B cell (primary cell): ENCODE measurements at regions not wholly inside any gene's neighbourhood (a gene's known extent, or its start where the extent isn't known, plus 50 kb on each side); places are given as distances from the start of the nearest gene placed in this dataset.

Experiments
- ATAC-seq: fragments of 200-7000 bp; cut with Tn5 transposase; one replicate; pipeline ENCODE4 v1.10.0; 2021; ENCODE audit warnings: low read depth, mild to moderate bottlenecking, moderate number of reproducible peaks, moderate library complexity
- CTCF ChIA-PET: fragments of 350-600 bp; sonication (Branson Sonifier 250); formaldehyde crosslinking; loops from one replicate; lab custom pipeline; 2021; ENCODE audit warnings: antibody characterized with exemption, inconsistent platforms; lab: Charles Lee
- POLR2A ChIA-PET: fragments of 350-600 bp; sonication (Branson Sonifier 250); formaldehyde crosslinking; loops from one replicate; lab custom pipeline; 2021; ENCODE audit warnings: antibody characterized with exemption; lab: Charles Lee
- DNase-seq: peaks from one replicate; pipeline ENCODE4 v3.0.0; 2013
- H2AFZ ChIP-seq: 2 replicates; pipeline ENCODE4 v1.6.1; 2012; ENCODE audit warnings: mild to moderate bottlenecking, low read depth, low read length; ENCODE audit not compliant: insufficient read depth, poor library complexity, severe bottlenecking
- H3K27ac ChIP-seq, 2 donors: 1 replicate in 1 of 2; 2 replicates in 1 of 2; pipeline ENCODE4 v1.5.1; 2012 to 2013; ENCODE audit warnings: low read length in 2 of 2, mild to moderate bottlenecking in 2 of 2, moderate library complexity in 1 of 2
- H3K27me3 ChIP-seq, 4 experiments: fragments of 200-600 bp in 1 of 4; sonication (generic) in 1 of 4; replicated peaks in 1 of 4; 1 replicate in 2 of 4; 2 replicates in 2 of 4; pipeline versions ENCODE4 v1.6.1 to v1.7.0; 2013 to 2016; ENCODE audit warnings: low read length in 3 of 4, mild to moderate bottlenecking in 2 of 4, mixed read lengths in 1 of 4, moderate library complexity in 1 of 4; ENCODE audit not compliant: insufficient read depth in 4 of 4, control insufficient read depth in 3 of 4; ENCODE audit errors: control extremely low read depth in 1 of 4
- H3K36me3 ChIP-seq, 2 experiments: replicated peaks in 1 of 2; 1 replicate in 1 of 2; 2 replicates in 1 of 2; pipeline versions ENCODE4 v1.6.1 to v1.7.1; 2013; ENCODE audit warnings: low read length in 1 of 2; ENCODE audit not compliant: insufficient read depth in 2 of 2, control insufficient read depth in 1 of 2; ENCODE audit errors: control extremely low read depth in 1 of 2, extremely low read depth in 1 of 2
- H3K4me1 ChIP-seq, 2 donors: fragments of 200-600 bp in 1 of 2; sonication (generic) in 1 of 2; 1 replicate in 1 of 2; 2 replicates in 1 of 2; pipeline versions ENCODE4 v1.5.1 to v1.6.1; 2013 to 2017; ENCODE audit warnings: low read length in 2 of 2; ENCODE audit not compliant: control insufficient read depth in 2 of 2, insufficient read depth in 2 of 2
- H3K4me2 ChIP-seq: replicated peaks from 2 replicates; pipeline ENCODE3; 2012; ENCODE audit warnings: mild to moderate bottlenecking, low read depth, low read length; ENCODE audit not compliant: poor library complexity, severe bottlenecking
- H3K4me3 ChIP-seq, 5 experiments: fragments of 200-600 bp in 1 of 5; sonication (generic) in 1 of 5; 1 replicate in 3 of 5; 2 replicates in 2 of 5; pipeline versions ENCODE4 v1.5.1 to v1.7.0; 2011 to 2016; ENCODE audit warnings: low read length in 4 of 5, mild to moderate bottlenecking in 4 of 5, low read depth in 2 of 5, control low read depth in 1 of 5, moderate library complexity in 1 of 5; ENCODE audit not compliant: insufficient read depth in 1 of 5; ENCODE audit errors: control extremely low read depth in 1 of 5, extremely low read depth in 1 of 5
- H3K79me2 ChIP-seq: fragments of 200-600 bp; sonication (generic); one replicate; pipeline ENCODE4 v1.6.0; 2016; ENCODE audit warnings: low read length; ENCODE audit not compliant: control insufficient read depth, insufficient read depth
- H3K9ac ChIP-seq: fragments of 200-600 bp; sonication (generic); 2 replicates; pipeline ENCODE4 v1.6.1; 2017; ENCODE audit warnings: mild to moderate bottlenecking, low read length, moderate library complexity
- H3K9me3 ChIP-seq, 3 donors: one replicate each; pipeline versions ENCODE4 v1.6.1 to v1.7.1; 2013; ENCODE audit warnings: low read length in 2 of 3; ENCODE audit not compliant: control insufficient read depth in 2 of 3, insufficient read depth in 1 of 3; ENCODE audit errors: control extremely low read depth in 1 of 3
- H4K20me1 ChIP-seq: 2 replicates; pipeline ENCODE4 v1.6.0; 2012; ENCODE audit warnings: mild to moderate bottlenecking, low read length; ENCODE audit not compliant: insufficient read depth, control insufficient read depth, poor library complexity, severe bottlenecking
- H3K27ac Mint-ChIP-seq: one replicate; pipeline ENCODE4 v1.8.0; 2021; ENCODE audit warnings: mixed read lengths
- H3K27me3 Mint-ChIP-seq: one replicate; pipeline ENCODE4 v1.8.0; 2021; ENCODE audit warnings: mixed read lengths
- H3K4me1 Mint-ChIP-seq: one replicate; pipeline ENCODE4 v1.8.0; 2021; ENCODE audit warnings: mixed read lengths
- H3K4me3 Mint-ChIP-seq: one replicate; pipeline ENCODE4 v1.8.0; 2021; ENCODE audit warnings: mixed read lengths
- H3K9me3 Mint-ChIP-seq: one replicate; pipeline ENCODE4 v1.8.0; 2022; ENCODE audit warnings: mixed read lengths; ENCODE audit not compliant: insufficient read depth
- CTCF ChIP-seq: fragments of 200-600 bp; IDR thresholded peaks from one replicate; pipeline ENCODE4 v1.8.0; 2022; ENCODE audit warnings: antibody characterized with exemption, mild to moderate bottlenecking
- EZH2 ChIP-seq: IDR thresholded peaks from 2 replicates; pipeline ENCODE4 v1.6.1; 2012; ENCODE audit warnings: borderline replicate concordance, low read depth, mild to moderate bottlenecking, moderate library complexity, low read length; ENCODE audit not compliant: insufficient read depth, poor library complexity, severe bottlenecking
- WGBS: methylation state at CpG from one replicate; pipeline ENCODE4 v1.1.5; 2013; ENCODE audit warnings: missing lambda C conversion rate; ENCODE audit not compliant: insufficient coverage; 5-methylcytosine and 5-hydroxymethylcytosine counted together
- intact Hi-C: fragments of 100-400 bp; cut with micrococcal nuclease; formaldehyde crosslinking; loops from one replicate; pipeline ENCODE4 v1.10.0; 2022

- H3K9me3 ChIP-seq = no peaks in the 10 kb centered on the region
- no peak for TF ChIP-seq CTCF
- no peak for TF ChIP-seq EZH2
- ATAC-seq (no peak), DNase-seq (no peak)
- H3K36me3 ChIP-seq = no peaks in the 10 kb centered on the region
- no peak overlapping the region for H3K4me3 ChIP-seq
- H3K4me1 ChIP-seq = peaks cover 13 to 17% of the 10 kb centered on the region in 2 donors
- ChIA-PET CTCF (no interaction called here), POLR2A (no interaction called here)
- H3K79me2 ChIP-seq = no peaks in the 10 kb centered on the region
- no peak overlapping the region for H3K4me2 ChIP-seq
- Mint-ChIP-seq H3K9me3 (no peaks in the 10 kb centered on the region), H3K4me1 (peaks cover 16% of the 10 kb centered on the region), H3K4me3 (no peak overlapping the region), H3K27me3 (no peaks in the 10 kb centered on the region), H3K27ac (no peak overlapping the region)
- H3K27ac ChIP-seq = no peak overlapping the region
- 95% methylated on average over 6 of the region's 9 CpGs for WGBS
- H2AFZ ChIP-seq = no peak overlapping the region
- H3K9ac ChIP-seq = no peak overlapping the region
- no peaks in the 10 kb centered on the region for H4K20me1 ChIP-seq
- H3K27me3 ChIP-seq = no peaks in the 10 kb centered on the region
- intact Hi-C loops = no loop called here
Measured at GRCh38 chr6:14919038-14919670, 326.7 kb upstream of the JARID2 start.

- Mint-ChIP-seq H3K27ac (no peak overlapping the region), H3K4me3 (no peak overlapping the region), H3K4me1 (peaks cover 16% of the 10 kb centered on the region), H3K27me3 (no peaks in the 10 kb centered on the region), H3K9me3 (no peaks in the 10 kb centered on the region)
- DNase-seq = no peak
- WGBS = 100% methylated on average over 2 of the region's 2 CpGs
- peaks cover 13 to 17% of the 10 kb centered on the region in 2 donors for H3K4me1 ChIP-seq
- intact Hi-C loops = no loop called here
- no peak overlapping the region for H3K9ac ChIP-seq
- TF ChIP-seq CTCF = no peak
- no peak for TF ChIP-seq EZH2
- ChIA-PET POLR2A (interaction anchor here (0.7 kb wide), 1 partner anchor 465 kb away, joined by 4 read pairs; no protein-coding TSS in a partner anchor), CTCF (no interaction called here)
- H3K36me3 ChIP-seq = no peaks in the 10 kb centered on the region
- no peaks in the 10 kb centered on the region for H4K20me1 ChIP-seq
- H3K79me2 ChIP-seq = no peaks in the 10 kb centered on the region
- ATAC-seq = no peak
- H3K9me3 ChIP-seq = no peaks in the 10 kb centered on the region
- H3K27me3 ChIP-seq = no peaks in the 10 kb centered on the region
- no peak overlapping the region for H3K4me3 ChIP-seq
- no peak overlapping the region for H3K27ac ChIP-seq
- H3K4me2 ChIP-seq = no peak overlapping the region
- H2AFZ ChIP-seq = no peak overlapping the region
Measured at GRCh38 chr6:14920276-14920675, 325.6 kb upstream of the JARID2 start.
